Endodermal cell (in vitro differentiated cells): ENCODE measurements at regions not wholly inside any gene's neighbourhood (a gene's known extent, or its start where the extent isn't known, plus 50 kb on each side); places are given as distances from the start of the nearest gene placed in this dataset.

Source experiments
- DNase-seq: peaks from one replicate; pipeline ENCODE4 v3.0.0-alpha.2; 2017
- H3K27ac ChIP-seq: 2 replicates; pipeline ENCODE4 v1.5.1; 2013; ENCODE audit warnings: mild to moderate bottlenecking, low read depth, low read length, moderate library complexity
- H3K27me3 ChIP-seq: 2 replicates; pipeline ENCODE4 v1.6.1; 2013; ENCODE audit warnings: mild to moderate bottlenecking, low read length, moderate library complexity; ENCODE audit not compliant: insufficient read depth, control insufficient read depth, poor library complexity, severe bottlenecking
- H3K36me3 ChIP-seq: 2 replicates; pipeline ENCODE4 v1.7.0; 2013; ENCODE audit warnings: mild to moderate bottlenecking, low read length, moderate library complexity; ENCODE audit not compliant: control insufficient read depth, insufficient read depth
- H3K4me1 ChIP-seq: one replicate; pipeline ENCODE4 v1.7.0; 2013; ENCODE audit warnings: low read length; ENCODE audit not compliant: control insufficient read depth, insufficient read depth
- H3K4me3 ChIP-seq: 2 replicates; pipeline ENCODE4 v1.5.1; 2013; ENCODE audit warnings: mild to moderate bottlenecking, low read length, moderate library complexity
- H3K9ac ChIP-seq: 2 replicates; pipeline ENCODE4 v1.6.1; 2013; ENCODE audit warnings: mild to moderate bottlenecking, low read length, moderate library complexity; ENCODE audit not compliant: poor library complexity, severe bottlenecking; ENCODE audit errors: extremely low read depth
- H3K9me3 ChIP-seq: 2 replicates; pipeline ENCODE4 v1.6.1; 2013; ENCODE audit warnings: mild to moderate bottlenecking, low read length, moderate library complexity; ENCODE audit not compliant: control insufficient read depth
- H3K27ac Mint-ChIP-seq: 2 replicates; pipeline ENCODE4 v1.8.0; 2020; ENCODE audit warnings: mixed read lengths
- H3K27me3 Mint-ChIP-seq: 2 replicates; pipeline ENCODE4 v1.8.0; 2021; ENCODE audit warnings: mild to moderate bottlenecking, mixed read lengths; ENCODE audit not compliant: insufficient read depth
- H3K36me3 Mint-ChIP-seq: 2 replicates; pipeline ENCODE4 v1.8.0; 2020; ENCODE audit warnings: low read depth, mixed read lengths
- H3K4me1 Mint-ChIP-seq: 2 replicates; pipeline ENCODE4 v1.8.0; 2020; ENCODE audit warnings: mixed read lengths
- H3K4me3 Mint-ChIP-seq: 2 replicates; pipeline ENCODE4 v1.8.0; 2020; ENCODE audit warnings: mild to moderate bottlenecking, moderate library complexity, mixed read lengths
- H3K9me3 Mint-ChIP-seq: 2 replicates; pipeline ENCODE4 v1.8.0; 2020; ENCODE audit warnings: mild to moderate bottlenecking, mixed read lengths
- WGBS, 2 experiments: methylation state at CpG; one replicate each; pipeline versions ENCODE4 v1.1.5 to v1.1.7; 2013; ENCODE audit warnings: missing lambda C conversion rate in 2 of 2, mixed read lengths in 1 of 2; ENCODE audit not compliant: insufficient coverage in 1 of 2, insufficient read length in 1 of 2; 5-methylcytosine and 5-hydroxymethylcytosine counted together
- TF ChIP-seq, protein P1 (sequence below): fragments of 200-600 bp; sonication (generic); conservative IDR thresholded peaks from 2 replicates; pipeline ENCODE4 v1.5.0; 2021; ENCODE audit warnings: antibody characterized with exemption, mild to moderate bottlenecking

DNA sequence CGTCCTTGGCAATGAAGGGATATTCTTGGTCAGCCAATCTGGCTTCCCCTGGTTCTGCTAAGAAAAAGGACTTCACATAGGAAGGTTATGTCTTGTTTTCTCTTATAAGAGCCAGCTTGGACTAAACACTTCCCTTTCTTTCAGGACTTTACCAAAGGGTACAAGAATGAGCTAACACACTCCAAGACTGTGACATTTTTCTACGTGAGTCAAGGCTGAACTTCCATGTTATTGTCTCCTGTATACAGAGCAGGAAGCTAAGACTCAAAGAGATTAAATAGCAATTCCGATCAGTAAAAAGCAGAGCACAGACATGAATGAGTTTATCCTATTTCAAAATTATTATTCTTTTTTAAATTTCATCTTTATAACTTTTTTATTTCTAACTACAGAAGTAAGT is 63.3 kb upstream of the STT3B start:
- no peak overlapping the region for H3K4me3 Mint-ChIP-seq
- H3K36me3 Mint-ChIP-seq: no peaks in the 10 kb centered on the region
- TF ChIP-seq, protein P1, sequence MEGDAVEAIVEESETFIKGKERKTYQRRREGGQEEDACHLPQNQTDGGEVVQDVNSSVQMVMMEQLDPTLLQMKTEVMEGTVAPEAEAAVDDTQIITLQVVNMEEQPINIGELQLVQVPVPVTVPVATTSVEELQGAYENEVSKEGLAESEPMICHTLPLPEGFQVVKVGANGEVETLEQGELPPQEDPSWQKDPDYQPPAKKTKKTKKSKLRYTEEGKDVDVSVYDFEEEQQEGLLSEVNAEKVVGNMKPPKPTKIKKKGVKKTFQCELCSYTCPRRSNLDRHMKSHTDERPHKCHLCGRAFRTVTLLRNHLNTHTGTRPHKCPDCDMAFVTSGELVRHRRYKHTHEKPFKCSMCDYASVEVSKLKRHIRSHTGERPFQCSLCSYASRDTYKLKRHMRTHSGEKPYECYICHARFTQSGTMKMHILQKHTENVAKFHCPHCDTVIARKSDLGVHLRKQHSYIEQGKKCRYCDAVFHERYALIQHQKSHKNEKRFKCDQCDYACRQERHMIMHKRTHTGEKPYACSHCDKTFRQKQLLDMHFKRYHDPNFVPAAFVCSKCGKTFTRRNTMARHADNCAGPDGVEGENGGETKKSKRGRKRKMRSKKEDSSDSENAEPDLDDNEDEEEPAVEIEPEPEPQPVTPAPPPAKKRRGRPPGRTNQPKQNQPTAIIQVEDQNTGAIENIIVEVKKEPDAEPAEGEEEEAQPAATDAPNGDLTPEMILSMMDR: no peak
- H3K9me3 Mint-ChIP-seq: no peaks in the 10 kb centered on the region
- peaks cover 5% of the 10 kb centered on the region for H3K4me1 Mint-ChIP-seq
- no peaks in the 10 kb centered on the region for H3K27me3 Mint-ChIP-seq
- Histone ChIP-seq H3K27ac (no peak overlapping the region), H3K9me3 (peaks cover 6% of the 10 kb centered on the region), H3K4me3 (no peak overlapping the region), H3K9ac (no peak overlapping the region), H3K27me3 (no peaks in the 10 kb centered on the region), H3K36me3 (no peaks in the 10 kb centered on the region), H3K4me1 (no peaks in the 10 kb centered on the region)
- WGBS, 2 experiments: 85 to 93% methylated on average over 2 to 3 of the region's 3 CpGs
- no peak overlapping the region for H3K27ac Mint-ChIP-seq
- DNase-seq: no peak

- H3K27me3 ChIP-seq: no peaks in the 10 kb centered on the region
- WGBS, 2 experiments: 91 to 96% methylated on average over 6 to 7 of the region's 7 CpGs
- H3K27ac ChIP-seq: no peak overlapping the region
- Mint-ChIP-seq H3K4me3 (no peak overlapping the region), H3K36me3 (no peaks in the 10 kb centered on the region), H3K9me3 (no peaks in the 10 kb centered on the region), H3K4me1 (peaks cover 8% of the 10 kb centered on the region), H3K27ac (no peak overlapping the region), H3K27me3 (no peaks in the 10 kb centered on the region)
- TF ChIP-seq, protein P1: no peak
- H3K9me3 ChIP-seq: peaks cover 6% of the 10 kb centered on the region
- no peak for DNase-seq
- H3K4me1 ChIP-seq: no peaks in the 10 kb centered on the region
- no peak overlapping the region for H3K4me3 ChIP-seq
- no peak overlapping the region for H3K9ac ChIP-seq
- no peaks in the 10 kb centered on the region for H3K36me3 ChIP-seq
Observed at GRCh38 chr3:31472479-31473390, 60.0 kb upstream of the STT3B start.

DNA sequence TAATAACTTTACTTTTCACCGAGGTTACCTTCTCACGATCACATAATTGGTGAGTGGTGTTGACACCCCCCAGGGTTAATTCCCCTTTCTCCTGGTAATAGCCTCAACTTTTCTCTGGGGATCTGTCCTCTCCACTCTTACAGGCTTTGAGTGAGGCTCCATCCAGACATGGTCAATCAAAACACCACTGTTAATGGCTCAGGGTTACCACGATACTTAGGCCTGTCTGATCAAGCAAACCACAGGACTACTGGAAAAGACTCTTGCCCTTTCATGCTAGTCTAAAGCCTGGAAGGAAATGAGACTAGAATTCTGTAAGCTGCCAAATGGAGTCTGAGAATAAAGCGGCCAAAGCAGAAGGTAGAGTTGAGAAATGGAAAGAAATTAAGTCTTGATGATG is 56.5 kb upstream of the STT3B start:
- peaks cover 8% of the 10 kb centered on the region for H3K4me1 Mint-ChIP-seq
- TF ChIP-seq, protein P1: no peak
- Histone ChIP-seq H3K36me3 (no peaks in the 10 kb centered on the region), H3K4me1 (no peaks in the 10 kb centered on the region), H3K27ac (no peak overlapping the region), H3K27me3 (no peaks in the 10 kb centered on the region), H3K9ac (no peak overlapping the region), H3K4me3 (no peak overlapping the region), H3K9me3 (peaks cover 6% of the 10 kb centered on the region)
- no peaks in the 10 kb centered on the region for H3K36me3 Mint-ChIP-seq
- H3K4me3 Mint-ChIP-seq: no peak overlapping the region
- 93 to 96% methylated on average over 3 to 4 of the region's 4 CpGs for WGBS, 2 experiments
- H3K9me3 Mint-ChIP-seq: peaks cover 6% of the 10 kb centered on the region
- no peak for DNase-seq
- H3K27me3 Mint-ChIP-seq: no peaks in the 10 kb centered on the region
- H3K27ac Mint-ChIP-seq: no peak overlapping the region
